HepG2 (cell line): ENCODE measurements at regions not wholly inside any gene's neighbourhood (a gene's known extent, or its start where the extent isn't known, plus 50 kb on each side); places are given as distances from the start of the nearest gene placed in this dataset.

Experiments
- ARNTL ChIP-seq: sonication (generic); formaldehyde crosslinking; IDR thresholded peaks from 2 replicates; pipeline ENCODE4 v1.4.0; 2020; ENCODE audit warnings: mild to moderate bottlenecking, missing genetic modification reagents
- FOXC1 ChIP-seq: sonication (generic); formaldehyde crosslinking; IDR thresholded peaks from 2 replicates; pipeline ENCODE4 v1.8.0; 2022; ENCODE audit warnings: mild to moderate bottlenecking, missing genetic modification reagents, borderline replicate concordance
- HMG20B ChIP-seq: conservative IDR thresholded peaks from 2 replicates; pipeline ENCODE4 v1.6.1; 2016; ENCODE audit warnings: missing genetic modification reagents, missing compliant biosample characterization
- ISX ChIP-seq: sonication (generic); formaldehyde crosslinking; conservative IDR thresholded peaks from 2 replicates; pipeline ENCODE4 v1.5.0; 2020; ENCODE audit warnings: missing genetic modification reagents
- NFIC ChIP-seq: IDR thresholded peaks from 2 replicates; pipeline ENCODE4 v1.6.1; 2012; ENCODE audit warnings: mild to moderate bottlenecking, low read length, inconsistent platforms
- PHF5A ChIP-seq: IDR thresholded peaks from one replicate; pipeline ENCODE4 v1.6.1; 2018; ENCODE audit warnings: low read depth, missing genetic modification reagents; ENCODE audit not compliant: unreplicated experiment
- RCOR2 ChIP-seq: IDR thresholded peaks from 2 replicates; pipeline ENCODE4 v1.6.1; 2016; ENCODE audit warnings: missing biosample characterization, missing genetic modification reagents
- RXRB ChIP-seq: IDR thresholded peaks from 2 replicates; pipeline ENCODE4 v1.6.1; 2016; ENCODE audit warnings: borderline replicate concordance, missing genetic modification reagents, missing compliant biosample characterization
- SATB2 ChIP-seq: sonication (generic); formaldehyde crosslinking; IDR thresholded peaks from 2 replicates; pipeline ENCODE4 v1.5.0; 2020; ENCODE audit warnings: missing genetic modification reagents
- ZNF501 ChIP-seq: sonication (generic); formaldehyde crosslinking; IDR thresholded peaks from 2 replicates; pipeline ENCODE4 v1.5.1; 2020; ENCODE audit warnings: mild to moderate bottlenecking, moderate library complexity, missing genetic modification reagents
- ZNF879 ChIP-seq: sonication (generic); formaldehyde crosslinking; IDR thresholded peaks from 2 replicates; pipeline ENCODE4 v1.8.1; 2023; ENCODE audit warnings: missing genetic modification reagents
- TF ChIP-seq, protein P1 (sequence below): sonication (generic); formaldehyde crosslinking; IDR thresholded peaks from 2 replicates; pipeline ENCODE4 v1.4.0; 2020; ENCODE audit warnings: missing genetic modification reagents
- TF ChIP-seq, protein P2 (sequence below): sonication (generic); formaldehyde crosslinking; IDR thresholded peaks from 2 replicates; pipeline ENCODE4 v1.8.0; 2022; ENCODE audit warnings: mild to moderate bottlenecking, missing genetic modification reagents; ENCODE audit not compliant: insufficient replicate concordance
- TF ChIP-seq, protein P3 (sequence below): IDR thresholded peaks from 2 replicates; pipeline ENCODE4 v1.6.1; 2016; ENCODE audit warnings: missing compliant biosample characterization, missing genetic modification reagents, borderline replicate concordance
- TF ChIP-seq, protein P4 (sequence below): sonication (generic); formaldehyde crosslinking; IDR thresholded peaks from 2 replicates; pipeline ENCODE4 v1.4.0; 2020; ENCODE audit warnings: missing genetic modification reagents
- TF ChIP-seq, protein P5 (sequence below): sonication (generic); formaldehyde crosslinking; IDR thresholded peaks from 2 replicates; pipeline ENCODE4 v1.5.1; 2020; ENCODE audit warnings: missing genetic modification reagents, mild to moderate bottlenecking, borderline replicate concordance

DNA sequence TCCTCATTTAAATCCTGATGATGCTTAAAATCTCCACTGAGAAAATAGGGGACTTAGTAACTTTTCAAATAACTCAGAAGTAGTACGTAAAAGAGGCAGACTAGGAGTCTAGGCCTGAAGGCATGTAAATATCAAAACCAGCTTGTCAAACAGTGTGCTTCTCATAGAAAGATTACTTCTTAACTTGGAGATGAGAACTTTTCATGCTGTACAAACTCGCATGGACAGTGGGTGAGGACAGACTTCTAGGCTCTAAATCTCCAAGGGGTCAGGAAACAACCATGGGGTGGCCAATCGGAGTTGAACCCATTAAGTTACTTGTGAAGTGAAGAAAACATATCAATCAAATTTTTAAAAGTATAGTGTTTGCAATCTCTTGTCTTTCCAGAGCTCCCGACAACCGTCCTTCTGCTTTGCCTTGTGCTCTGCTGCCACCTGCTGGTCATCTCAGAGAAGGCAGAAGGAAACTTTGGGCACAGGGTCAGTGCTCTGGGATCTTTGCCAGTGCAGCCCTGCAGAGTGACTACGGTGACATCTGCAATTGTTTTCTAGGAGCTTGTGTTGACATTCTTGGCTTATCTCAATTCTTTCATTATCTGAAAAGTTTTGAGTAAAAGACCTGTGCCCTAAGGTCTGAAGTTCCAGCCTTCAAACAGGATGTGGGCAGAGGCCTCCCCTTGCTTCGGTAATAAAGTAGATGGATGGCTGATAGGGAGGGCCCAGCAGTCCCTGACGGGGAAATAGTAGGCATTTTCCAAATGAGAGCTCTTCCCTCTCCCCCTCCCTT, 105.1 kb upstream of the PDE4B start (continued):
- peak; percentile 68; the same call in 1 of the 2 replicates for TF ChIP-seq RCOR2 (CRISPR knock-in tag)
- no peak for TF ChIP-seq FOXC1 (CRISPR knock-in tag)
- no peak for TF ChIP-seq ZNF879 (CRISPR knock-in tag)
- TF ChIP-seq, protein P1, sequence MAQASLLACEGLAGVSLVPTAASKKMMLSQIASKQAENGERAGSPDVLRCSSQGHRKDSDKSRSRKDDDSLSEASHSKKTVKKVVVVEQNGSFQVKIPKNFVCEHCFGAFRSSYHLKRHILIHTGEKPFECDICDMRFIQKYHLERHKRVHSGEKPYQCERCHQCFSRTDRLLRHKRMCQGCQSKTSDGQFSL (CRISPR knock-in tag): no peak
- TF ChIP-seq ISX (CRISPR knock-in tag): no peak
- TF ChIP-seq, protein P2, sequence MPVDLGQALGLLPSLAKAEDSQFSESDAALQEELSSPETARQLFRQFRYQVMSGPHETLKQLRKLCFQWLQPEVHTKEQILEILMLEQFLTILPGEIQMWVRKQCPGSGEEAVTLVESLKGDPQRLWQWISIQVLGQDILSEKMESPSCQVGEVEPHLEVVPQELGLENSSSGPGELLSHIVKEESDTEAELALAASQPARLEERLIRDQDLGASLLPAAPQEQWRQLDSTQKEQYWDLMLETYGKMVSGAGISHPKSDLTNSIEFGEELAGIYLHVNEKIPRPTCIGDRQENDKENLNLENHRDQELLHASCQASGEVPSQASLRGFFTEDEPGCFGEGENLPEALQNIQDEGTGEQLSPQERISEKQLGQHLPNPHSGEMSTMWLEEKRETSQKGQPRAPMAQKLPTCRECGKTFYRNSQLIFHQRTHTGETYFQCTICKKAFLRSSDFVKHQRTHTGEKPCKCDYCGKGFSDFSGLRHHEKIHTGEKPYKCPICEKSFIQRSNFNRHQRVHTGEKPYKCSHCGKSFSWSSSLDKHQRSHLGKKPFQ (CRISPR knock-in tag): no peak
- peak; percentile 76 for TF ChIP-seq HMG20B (CRISPR knock-in tag)
- peak; percentile 90 for TF ChIP-seq ZNF501 (CRISPR knock-in tag)
- TF ChIP-seq, protein P3, sequence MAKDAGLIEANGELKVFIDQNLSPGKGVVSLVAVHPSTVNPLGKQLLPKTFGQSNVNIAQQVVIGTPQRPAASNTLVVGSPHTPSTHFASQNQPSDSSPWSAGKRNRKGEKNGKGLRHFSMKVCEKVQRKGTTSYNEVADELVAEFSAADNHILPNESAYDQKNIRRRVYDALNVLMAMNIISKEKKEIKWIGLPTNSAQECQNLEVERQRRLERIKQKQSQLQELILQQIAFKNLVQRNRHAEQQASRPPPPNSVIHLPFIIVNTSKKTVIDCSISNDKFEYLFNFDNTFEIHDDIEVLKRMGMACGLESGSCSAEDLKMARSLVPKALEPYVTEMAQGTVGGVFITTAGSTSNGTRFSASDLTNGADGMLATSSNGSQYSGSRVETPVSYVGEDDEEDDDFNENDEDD (CRISPR knock-in tag): no peak
- TF ChIP-seq, protein P4, sequence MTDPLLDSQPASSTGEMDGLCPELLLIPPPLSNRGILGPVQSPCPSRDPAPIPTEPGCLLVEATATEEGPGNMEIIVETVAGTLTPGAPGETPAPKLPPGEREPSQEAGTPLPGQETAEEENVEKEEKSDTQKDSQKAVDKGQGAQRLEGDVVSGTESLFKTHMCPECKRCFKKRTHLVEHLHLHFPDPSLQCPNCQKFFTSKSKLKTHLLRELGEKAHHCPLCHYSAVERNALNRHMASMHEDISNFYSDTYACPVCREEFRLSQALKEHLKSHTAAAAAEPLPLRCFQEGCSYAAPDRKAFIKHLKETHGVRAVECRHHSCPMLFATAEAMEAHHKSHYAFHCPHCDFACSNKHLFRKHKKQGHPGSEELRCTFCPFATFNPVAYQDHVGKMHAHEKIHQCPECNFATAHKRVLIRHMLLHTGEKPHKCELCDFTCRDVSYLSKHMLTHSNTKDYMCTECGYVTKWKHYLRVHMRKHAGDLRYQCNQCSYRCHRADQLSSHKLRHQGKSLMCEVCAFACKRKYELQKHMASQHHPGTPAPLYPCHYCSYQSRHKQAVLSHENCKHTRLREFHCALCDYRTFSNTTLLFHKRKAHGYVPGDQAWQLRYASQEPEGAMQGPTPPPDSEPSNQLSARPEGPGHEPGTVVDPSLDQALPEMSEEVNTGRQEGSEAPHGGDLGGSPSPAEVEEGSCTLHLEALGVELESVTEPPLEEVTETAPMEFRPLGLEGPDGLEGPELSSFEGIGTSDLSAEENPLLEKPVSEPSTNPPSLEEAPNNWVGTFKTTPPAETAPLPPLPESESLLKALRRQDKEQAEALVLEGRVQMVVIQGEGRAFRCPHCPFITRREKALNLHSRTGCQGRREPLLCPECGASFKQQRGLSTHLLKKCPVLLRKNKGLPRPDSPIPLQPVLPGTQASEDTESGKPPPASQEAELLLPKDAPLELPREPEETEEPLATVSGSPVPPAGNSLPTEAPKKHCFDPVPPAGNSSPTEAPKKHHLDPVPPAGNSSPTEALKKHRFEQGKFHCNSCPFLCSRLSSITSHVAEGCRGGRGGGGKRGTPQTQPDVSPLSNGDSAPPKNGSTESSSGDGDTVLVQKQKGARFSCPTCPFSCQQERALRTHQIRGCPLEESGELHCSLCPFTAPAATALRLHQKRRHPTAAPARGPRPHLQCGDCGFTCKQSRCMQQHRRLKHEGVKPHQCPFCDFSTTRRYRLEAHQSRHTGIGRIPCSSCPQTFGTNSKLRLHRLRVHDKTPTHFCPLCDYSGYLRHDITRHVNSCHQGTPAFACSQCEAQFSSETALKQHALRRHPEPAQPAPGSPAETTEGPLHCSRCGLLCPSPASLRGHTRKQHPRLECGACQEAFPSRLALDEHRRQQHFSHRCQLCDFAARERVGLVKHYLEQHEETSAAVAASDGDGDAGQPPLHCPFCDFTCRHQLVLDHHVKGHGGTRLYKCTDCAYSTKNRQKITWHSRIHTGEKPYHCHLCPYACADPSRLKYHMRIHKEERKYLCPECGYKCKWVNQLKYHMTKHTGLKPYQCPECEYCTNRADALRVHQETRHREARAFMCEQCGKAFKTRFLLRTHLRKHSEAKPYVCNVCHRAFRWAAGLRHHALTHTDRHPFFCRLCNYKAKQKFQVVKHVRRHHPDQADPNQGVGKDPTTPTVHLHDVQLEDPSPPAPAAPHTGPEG (CRISPR knock-in tag): no peak
- peak; percentile 64; the same call in 1 of the 2 replicates for TF ChIP-seq NFIC
- TF ChIP-seq, protein P5, sequence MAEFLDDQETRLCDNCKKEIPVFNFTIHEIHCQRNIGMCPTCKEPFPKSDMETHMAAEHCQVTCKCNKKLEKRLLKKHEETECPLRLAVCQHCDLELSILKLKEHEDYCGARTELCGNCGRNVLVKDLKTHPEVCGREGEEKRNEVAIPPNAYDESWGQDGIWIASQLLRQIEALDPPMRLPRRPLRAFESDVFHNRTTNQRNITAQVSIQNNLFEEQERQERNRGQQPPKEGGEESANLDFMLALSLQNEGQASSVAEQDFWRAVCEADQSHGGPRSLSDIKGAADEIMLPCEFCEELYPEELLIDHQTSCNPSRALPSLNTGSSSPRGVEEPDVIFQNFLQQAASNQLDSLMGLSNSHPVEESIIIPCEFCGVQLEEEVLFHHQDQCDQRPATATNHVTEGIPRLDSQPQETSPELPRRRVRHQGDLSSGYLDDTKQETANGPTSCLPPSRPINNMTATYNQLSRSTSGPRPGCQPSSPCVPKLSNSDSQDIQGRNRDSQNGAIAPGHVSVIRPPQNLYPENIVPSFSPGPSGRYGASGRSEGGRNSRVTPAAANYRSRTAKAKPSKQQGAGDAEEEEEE (CRISPR knock-in tag): no peak
- TF ChIP-seq PHF5A (CRISPR knock-in tag): no peak
- no peak for TF ChIP-seq SATB2
- TF ChIP-seq RXRB (CRISPR knock-in tag): peak; percentile 73
- TF ChIP-seq ARNTL: no peak
